B cell (primary cell): ENCODE measurements at regions not wholly inside any gene's neighbourhood (a gene's known extent, or its start where the extent isn't known, plus 50 kb on each side); places are given as distances from the start of the nearest gene placed in this dataset.

Experiments
- EZH2 ChIP-seq: IDR thresholded peaks from 2 replicates; pipeline ENCODE4 v1.6.1; 2012; ENCODE audit warnings: borderline replicate concordance, low read depth, mild to moderate bottlenecking, moderate library complexity, low read length; ENCODE audit not compliant: insufficient read depth, poor library complexity, severe bottlenecking
- TF ChIP-seq, protein P1 (sequence below): fragments of 200-600 bp; IDR thresholded peaks from one replicate; pipeline ENCODE4 v1.8.0; 2022; ENCODE audit warnings: antibody characterized with exemption, mild to moderate bottlenecking

DNA sequence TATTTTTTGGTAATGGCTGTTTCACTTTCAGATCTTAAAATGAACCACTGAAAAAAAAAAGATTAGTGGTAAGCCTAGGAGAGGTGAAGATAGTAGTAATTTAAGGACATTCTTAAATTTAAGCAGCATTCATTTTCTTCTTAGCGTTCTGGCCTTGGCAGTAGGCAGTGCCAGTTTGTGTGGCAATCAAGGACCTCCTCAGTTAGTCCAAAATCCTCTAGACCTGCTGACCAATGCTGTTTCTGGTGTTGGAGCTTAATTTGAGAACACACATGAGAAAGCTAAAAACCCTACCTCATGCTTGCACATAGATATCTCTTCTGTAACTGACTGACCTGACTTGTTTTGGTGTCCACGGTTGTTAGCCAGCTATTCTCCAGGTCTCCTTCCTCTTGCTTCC, 219.8 kb upstream of the RGS6 start:
- TF ChIP-seq, protein P1, sequence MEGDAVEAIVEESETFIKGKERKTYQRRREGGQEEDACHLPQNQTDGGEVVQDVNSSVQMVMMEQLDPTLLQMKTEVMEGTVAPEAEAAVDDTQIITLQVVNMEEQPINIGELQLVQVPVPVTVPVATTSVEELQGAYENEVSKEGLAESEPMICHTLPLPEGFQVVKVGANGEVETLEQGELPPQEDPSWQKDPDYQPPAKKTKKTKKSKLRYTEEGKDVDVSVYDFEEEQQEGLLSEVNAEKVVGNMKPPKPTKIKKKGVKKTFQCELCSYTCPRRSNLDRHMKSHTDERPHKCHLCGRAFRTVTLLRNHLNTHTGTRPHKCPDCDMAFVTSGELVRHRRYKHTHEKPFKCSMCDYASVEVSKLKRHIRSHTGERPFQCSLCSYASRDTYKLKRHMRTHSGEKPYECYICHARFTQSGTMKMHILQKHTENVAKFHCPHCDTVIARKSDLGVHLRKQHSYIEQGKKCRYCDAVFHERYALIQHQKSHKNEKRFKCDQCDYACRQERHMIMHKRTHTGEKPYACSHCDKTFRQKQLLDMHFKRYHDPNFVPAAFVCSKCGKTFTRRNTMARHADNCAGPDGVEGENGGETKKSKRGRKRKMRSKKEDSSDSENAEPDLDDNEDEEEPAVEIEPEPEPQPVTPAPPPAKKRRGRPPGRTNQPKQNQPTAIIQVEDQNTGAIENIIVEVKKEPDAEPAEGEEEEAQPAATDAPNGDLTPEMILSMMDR = no peak
- TF ChIP-seq EZH2 = no peak
